BE2C (cell line): ENCODE measurements at regions not wholly inside any gene's neighbourhood (a gene's known extent, or its start where the extent isn't known, plus 50 kb on each side); places are given as distances from the start of the nearest gene placed in this dataset.
"Not testable (repeated sequence)": the region's sequence is repeated elsewhere in the genome, so short reads cannot be mapped to it uniquely, and the experiment has no call there.

Source experiments
- DNase-seq: peaks from one replicate; pipeline ENCODE4 v3.0.0-alpha.2; 2020
- H3K27me3 ChIP-seq: fragments of 250-450 bp; sonication (Bioruptor Pico); 2 replicates; pipeline ENCODE4 v1.5.1; 2020; ENCODE audit warnings: mild to moderate bottlenecking
- H3K36me3 ChIP-seq: fragments of 250-450 bp; sonication (Bioruptor Pico); 2 replicates; pipeline ENCODE4 v1.5.1; 2020; ENCODE audit warnings: mild to moderate bottlenecking
- H3K4me1 ChIP-seq: fragments of 250-450 bp; sonication (Bioruptor Pico); 2 replicates; pipeline ENCODE4 v1.5.1; 2020
- H3K4me3 ChIP-seq: 2 replicates; pipeline ENCODE4 v1.5.1; 2011; ENCODE audit warnings: low read depth, low read length
- H3K9me3 ChIP-seq: fragments of 250-450 bp; sonication (Bioruptor Pico); 2 replicates; pipeline ENCODE4 v1.5.1; 2020
- TF ChIP-seq, protein P1 (sequence below): IDR thresholded peaks from 2 replicates; pipeline ENCODE4 v1.5.1; 2012; ENCODE audit warnings: mild to moderate bottlenecking, low read depth, low read length

DNA sequence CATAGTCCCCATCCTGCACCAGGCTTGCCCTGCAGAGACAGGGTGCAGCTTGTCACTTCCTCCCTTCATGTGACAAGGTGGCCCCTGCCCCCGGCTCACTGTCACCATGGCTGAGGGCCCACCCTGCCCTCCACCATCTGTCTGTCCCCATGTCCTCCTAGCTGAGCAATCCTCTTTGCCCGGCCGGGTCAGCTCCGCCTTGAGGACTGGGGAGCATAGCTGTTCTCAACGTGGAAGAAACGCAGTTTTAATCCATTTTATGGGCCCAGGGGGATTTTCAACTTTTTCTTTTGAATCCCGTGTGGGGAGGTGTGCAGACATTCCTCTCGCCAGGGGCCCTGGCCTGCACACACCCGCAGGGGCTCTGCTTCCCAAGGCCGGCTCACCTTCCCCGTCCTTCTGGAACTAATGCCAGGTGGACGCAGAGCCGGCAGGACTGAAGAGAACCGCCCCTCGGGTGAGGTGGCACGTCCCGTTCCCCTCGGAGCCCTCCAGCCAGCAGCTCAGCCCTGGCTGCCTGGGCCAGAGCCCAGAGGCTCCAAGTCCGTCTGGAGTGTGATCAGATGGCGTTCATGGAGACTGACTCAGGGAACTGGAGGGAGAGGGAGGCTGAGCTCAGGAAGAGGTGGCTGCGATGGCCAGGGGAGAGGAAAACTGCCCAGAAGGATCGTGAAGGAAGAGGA lies 1108.7 kb downstream of the BRD1 start:
- Histone ChIP-seq H3K9me3 (no peaks in the 10 kb centered on the region; the same call in none of the 2 replicates), H3K4me3 (no peak overlapping the region), H3K4me1 (no peaks in the 10 kb centered on the region), H3K36me3 (no peaks in the 10 kb centered on the region), H3K27me3 (no peaks in the 10 kb centered on the region)
- DNase-seq = no peak
- TF ChIP-seq, protein P1, sequence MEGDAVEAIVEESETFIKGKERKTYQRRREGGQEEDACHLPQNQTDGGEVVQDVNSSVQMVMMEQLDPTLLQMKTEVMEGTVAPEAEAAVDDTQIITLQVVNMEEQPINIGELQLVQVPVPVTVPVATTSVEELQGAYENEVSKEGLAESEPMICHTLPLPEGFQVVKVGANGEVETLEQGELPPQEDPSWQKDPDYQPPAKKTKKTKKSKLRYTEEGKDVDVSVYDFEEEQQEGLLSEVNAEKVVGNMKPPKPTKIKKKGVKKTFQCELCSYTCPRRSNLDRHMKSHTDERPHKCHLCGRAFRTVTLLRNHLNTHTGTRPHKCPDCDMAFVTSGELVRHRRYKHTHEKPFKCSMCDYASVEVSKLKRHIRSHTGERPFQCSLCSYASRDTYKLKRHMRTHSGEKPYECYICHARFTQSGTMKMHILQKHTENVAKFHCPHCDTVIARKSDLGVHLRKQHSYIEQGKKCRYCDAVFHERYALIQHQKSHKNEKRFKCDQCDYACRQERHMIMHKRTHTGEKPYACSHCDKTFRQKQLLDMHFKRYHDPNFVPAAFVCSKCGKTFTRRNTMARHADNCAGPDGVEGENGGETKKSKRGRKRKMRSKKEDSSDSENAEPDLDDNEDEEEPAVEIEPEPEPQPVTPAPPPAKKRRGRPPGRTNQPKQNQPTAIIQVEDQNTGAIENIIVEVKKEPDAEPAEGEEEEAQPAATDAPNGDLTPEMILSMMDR = no peak

DNA sequence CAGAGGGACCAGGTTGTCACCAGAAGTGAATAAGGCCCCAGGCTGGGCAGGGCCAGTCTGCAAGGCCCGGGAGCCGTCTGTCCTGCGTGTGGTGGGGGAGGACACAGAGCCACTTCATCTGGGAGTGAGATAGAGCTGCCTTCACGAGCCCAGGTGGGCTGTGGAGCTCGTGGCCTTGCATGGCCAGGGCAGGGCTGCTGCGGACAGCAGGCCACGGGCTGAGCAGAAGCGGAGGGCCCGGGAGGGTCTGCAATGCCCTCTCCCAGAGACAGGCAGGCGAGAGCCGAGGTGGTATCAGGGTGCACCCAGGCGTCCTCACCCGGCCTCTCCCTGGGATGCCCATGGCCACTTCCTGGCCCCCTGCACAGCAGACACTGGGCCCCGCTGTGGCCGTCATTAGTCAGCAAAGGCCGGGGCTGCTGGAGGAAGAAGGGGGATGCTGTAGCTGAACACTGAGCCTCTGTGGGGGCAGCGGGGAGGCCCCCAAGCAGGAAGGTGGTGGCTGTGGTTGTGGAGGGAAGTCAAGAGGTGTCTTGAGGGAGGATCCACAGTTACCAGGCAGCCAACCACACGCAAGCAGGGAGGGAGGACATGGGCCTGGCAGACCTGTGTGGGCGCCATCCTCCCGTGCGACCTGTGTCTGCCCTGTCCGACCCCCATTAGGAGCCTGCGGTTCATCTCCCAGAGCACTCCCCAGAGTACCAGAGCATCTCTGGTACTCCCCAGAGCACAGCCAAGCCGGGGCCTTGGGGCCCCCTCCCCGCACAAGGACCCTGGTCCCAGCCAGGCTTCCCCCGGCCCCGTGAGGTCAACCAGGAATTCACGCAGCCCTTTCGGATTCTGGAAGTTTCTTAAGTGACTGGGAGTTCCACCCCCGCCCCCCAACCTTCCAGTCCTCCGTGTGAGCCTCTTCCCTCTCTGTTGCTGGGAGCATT lies 1109.5 kb downstream of the BRD1 start:
- no peak for DNase-seq
- H3K9me3 ChIP-seq = no peaks in the 10 kb centered on the region; the same call in none of the 2 replicates
- no peaks in the 10 kb centered on the region for H3K4me1 ChIP-seq
- no peak overlapping the region for H3K4me3 ChIP-seq
- no peaks in the 10 kb centered on the region for H3K27me3 ChIP-seq
- H3K36me3 ChIP-seq = no peaks in the 10 kb centered on the region
- TF ChIP-seq, protein P1 = no peak

DNA sequence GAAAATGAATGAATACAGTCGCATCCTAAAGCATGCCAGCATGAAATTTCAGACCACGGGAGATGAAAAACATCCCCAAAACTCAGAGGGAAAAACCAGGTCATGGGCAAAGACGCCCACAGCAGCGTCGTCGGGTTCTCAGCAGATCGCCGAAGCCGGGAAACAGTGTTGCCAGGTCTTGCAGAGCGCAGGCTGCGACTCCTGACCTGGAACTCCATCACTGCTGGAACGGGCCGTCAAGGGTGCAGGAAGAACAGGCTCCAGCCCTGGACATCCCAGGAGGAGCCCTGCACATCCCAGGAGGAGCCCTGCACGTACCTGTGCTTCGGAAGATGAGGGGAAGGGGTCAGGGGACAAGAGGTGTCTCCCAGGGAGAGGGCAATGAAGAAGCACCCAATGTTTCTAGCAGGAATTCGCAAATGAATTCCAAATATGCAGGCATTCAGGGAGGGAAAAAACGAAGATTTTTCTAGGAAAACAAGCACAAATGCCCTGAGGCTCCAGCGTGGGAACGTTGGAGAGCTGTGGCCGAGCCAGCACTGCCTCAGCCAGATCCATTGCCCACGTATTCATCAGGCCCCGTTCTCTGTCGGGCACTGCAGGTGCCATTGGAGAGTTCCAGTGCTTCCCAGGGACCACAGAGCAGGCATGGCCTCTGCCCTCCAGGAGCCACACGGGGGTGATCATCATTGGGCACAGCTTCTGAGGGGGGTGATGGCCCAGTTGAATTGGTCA lies 1110.4 kb downstream of the BRD1 start:
- TF ChIP-seq, protein P1 = no peak
- H3K4me1 ChIP-seq = no peaks in the 10 kb centered on the region
- H3K36me3 ChIP-seq = no peaks in the 10 kb centered on the region
- no peak overlapping the region for H3K4me3 ChIP-seq
- H3K9me3 ChIP-seq = no peaks in the 10 kb centered on the region; the same call in none of the 2 replicates
- DNase-seq = no peak
- H3K27me3 ChIP-seq = no peaks in the 10 kb centered on the region

DNA sequence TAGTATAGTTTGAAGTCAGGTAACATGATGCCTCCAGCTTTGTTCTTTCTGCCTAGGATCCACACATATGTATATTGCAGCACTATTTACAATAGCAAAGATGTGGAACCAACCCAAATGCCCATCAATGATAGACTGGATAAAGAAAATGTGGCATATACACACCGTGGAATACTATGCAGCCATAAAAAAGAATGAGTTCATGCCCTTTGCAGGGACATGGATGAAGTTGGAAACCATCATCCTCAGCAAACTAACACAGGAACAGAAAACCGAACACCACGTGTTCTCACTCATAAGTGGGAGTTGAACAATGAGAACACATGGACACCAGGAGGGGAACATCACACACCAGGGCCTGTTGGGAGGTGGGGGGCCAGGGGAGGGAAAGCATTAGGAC lies 1111.5 kb downstream of the BRD1 start:
- not testable (repeated sequence) for DNase-seq, H3K4me3 ChIP-seq, H3K9me3 ChIP-seq, H3K27me3 ChIP-seq, H3K36me3 ChIP-seq, H3K4me1 ChIP-seq

DNA sequence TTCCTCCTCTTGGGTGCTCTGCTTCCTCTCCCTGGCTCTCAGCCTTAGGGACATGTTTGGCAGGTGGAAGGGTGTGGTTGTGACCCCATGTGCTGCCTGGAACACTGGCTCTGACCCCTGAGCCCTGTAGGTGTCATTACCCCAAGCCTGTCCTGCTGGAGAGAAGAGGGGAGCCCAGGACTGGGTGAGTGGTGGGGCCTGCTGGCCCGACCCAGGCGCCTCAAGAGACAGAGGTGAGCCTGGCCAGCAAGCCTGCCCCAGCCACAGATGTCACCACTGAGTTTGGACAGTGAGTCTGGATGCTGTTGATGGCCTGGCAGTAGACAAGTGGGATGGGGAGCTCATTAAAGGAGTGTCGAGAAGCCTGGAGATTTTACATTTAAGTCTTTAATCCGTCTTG lies 1112.2 kb downstream of the BRD1 start:
- TF ChIP-seq, protein P1 = no peak
- no peak overlapping the region for H3K4me3 ChIP-seq
- H3K9me3 ChIP-seq = no peaks in the 10 kb centered on the region; the same call in none of the 2 replicates

DNA sequence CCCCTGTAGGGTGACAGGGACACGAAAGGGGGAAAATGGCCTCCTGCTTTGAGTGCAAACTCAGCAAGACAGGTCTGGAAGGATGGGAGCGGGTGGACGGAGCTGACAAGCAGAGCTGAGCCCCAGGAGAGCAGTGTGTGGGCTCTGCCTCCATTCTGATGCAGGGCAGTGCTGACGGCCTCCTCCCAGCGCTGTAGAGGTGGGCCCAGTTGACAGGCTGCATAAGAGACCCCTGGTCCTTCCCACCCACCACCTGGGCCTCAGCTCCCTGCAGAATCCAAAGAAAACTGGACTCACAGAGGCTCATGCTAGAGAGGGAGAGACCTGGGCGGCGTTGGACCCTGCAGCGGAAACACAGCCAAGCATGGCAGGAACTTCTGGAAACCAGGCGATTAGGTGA lies 1113.4 kb downstream of the BRD1 start:
- DNase-seq = no peak
- Histone ChIP-seq H3K4me3 (no peak overlapping the region), H3K36me3 (no peaks in the 10 kb centered on the region), H3K27me3 (no peaks in the 10 kb centered on the region), H3K4me1 (no peaks in the 10 kb centered on the region), H3K9me3 (no peaks in the 10 kb centered on the region; the same call in none of the 2 replicates)
- TF ChIP-seq, protein P1 = no peak

More for the DNA sequence above, 1112.2 kb downstream of the BRD1 start:
- H3K27me3 ChIP-seq = no peaks in the 10 kb centered on the region
- H3K4me1 ChIP-seq = no peaks in the 10 kb centered on the region
- no peak for DNase-seq
- no peaks in the 10 kb centered on the region for H3K36me3 ChIP-seq
